ENCODE measurements at regions not wholly inside any gene's neighbourhood (a gene's known extent, or its start where the extent isn't known, plus 50 kb on each side); places are given as distances from the start of the nearest gene placed in this dataset.

- Histone ChIP-seq H3K79me2 (ENCODE audit: insufficient read depth) (no peaks in the 10 kb centered on the region), H3K4me3 (no peak overlapping the region), H3K4me1 (ENCODE audit: insufficient read depth) (no peaks in the 10 kb centered on the region), H3K9ac (no peak overlapping the region), H3K27ac (no peak overlapping the region), H2AFZ (no peak overlapping the region), H3K9me2 (ENCODE audit: insufficient read depth) (no peaks in the 10 kb centered on the region), H3K27me3 (replicated peaks; ENCODE audit: insufficient read depth) (peaks cover 24% of the 10 kb centered on the region), H3F3A (ENCODE audit: insufficient read depth) (no peaks in the 10 kb centered on the region), H3K4me2 (ENCODE audit: unreplicated experiment) (no peak overlapping the region), H4K20me1 (ENCODE audit: insufficient read depth) (no peaks in the 10 kb centered on the region), H3K36me3 (ENCODE audit: low read depth) (no peaks in the 10 kb centered on the region), H3K9me3 (ENCODE audit: low read depth) (no peaks in the 10 kb centered on the region)
- TF ChIP-seq EZH2 (IDR thresholded peaks at IDR 0.05; ENCODE audit: insufficient read depth, poor library complexity, severe bottlenecking) (no peak), EZH2phosphoT487 (IDR thresholded peaks at IDR 0.05; ENCODE audit: insufficient read depth, low read depth) (no peak)
- 13 to 15% methylated on average over 1 to 2 of the region's 2 CpGs for whole genome bisulfite sequencing, 2 experiments (ENCODE audit: low coverage in 1 of 2, low lambda C conversion rate in 2 of 2, missing lambda C conversion rate in 2 of 2)
- in situ Hi-C loops (cut with MboI), result no loop called here
- DNase-seq, result no peak
Measured at GRCh38 chr1:222307621-222308020, 240.3 kb downstream of the HHIPL2 start.

DNA sequence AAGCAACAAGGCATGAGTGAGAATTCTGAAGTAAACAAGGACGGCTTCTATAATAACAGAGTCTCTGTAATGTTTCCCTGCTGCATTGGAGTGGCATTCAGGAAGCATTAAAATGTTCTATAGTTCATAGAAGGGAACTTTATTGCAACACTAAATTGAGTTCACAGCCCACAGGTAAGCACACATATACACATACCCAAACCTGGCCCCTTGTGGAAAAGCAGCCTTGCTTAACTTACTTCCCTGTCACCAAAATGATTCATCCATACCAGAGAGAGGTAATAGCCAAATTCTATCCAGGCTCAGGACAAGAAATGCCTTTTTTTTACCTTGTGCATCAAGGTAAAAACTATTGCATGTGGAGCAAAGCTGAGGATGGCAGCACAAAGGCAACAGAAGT is 241.4 kb downstream of the HHIPL2 start:
- TF ChIP-seq EZH2phosphoT487 (IDR thresholded peaks at IDR 0.05; ENCODE audit: insufficient read depth, low read depth), result no peak
- no peak for TF ChIP-seq EZH2 (IDR thresholded peaks at IDR 0.05; ENCODE audit: insufficient read depth, poor library complexity, severe bottlenecking)
- H2AFZ ChIP-seq, result no peak overlapping the region
- in situ Hi-C loops (cut with MboI), result no loop called here
- H4K20me1 ChIP-seq (ENCODE audit: insufficient read depth), result no peaks in the 10 kb centered on the region
- no peaks in the 10 kb centered on the region for H3K79me2 ChIP-seq (ENCODE audit: insufficient read depth)
- WGBS, 2 experiments (ENCODE audit: low coverage in 1 of 2, low lambda C conversion rate in 2 of 2, missing lambda C conversion rate in 2 of 2), result 35 to 47% methylated on average over 1 of the region's 1 CpG
- H3K9ac ChIP-seq, result no peak overlapping the region
- no peaks in the 10 kb centered on the region for H3K4me1 ChIP-seq (ENCODE audit: insufficient read depth)
- H3K9me2 ChIP-seq (ENCODE audit: insufficient read depth), result no peaks in the 10 kb centered on the region
- no peak for DNase-seq
- H3K9me3 ChIP-seq (ENCODE audit: low read depth), result no peaks in the 10 kb centered on the region
- H3K4me3 ChIP-seq, result no peak overlapping the region
- H3K4me2 ChIP-seq (ENCODE audit: unreplicated experiment), result no peak overlapping the region
- no peaks in the 10 kb centered on the region for H3K36me3 ChIP-seq (ENCODE audit: low read depth)
- no peak overlapping the region for H3K27ac ChIP-seq
- H3K27me3 ChIP-seq (replicated peaks; ENCODE audit: insufficient read depth), result peaks cover 28% of the 10 kb centered on the region
- H3F3A ChIP-seq (ENCODE audit: insufficient read depth), result no peaks in the 10 kb centered on the region

- no peaks in the 10 kb centered on the region for H3K9me3 ChIP-seq (ENCODE audit: low read depth)
- no peaks in the 10 kb centered on the region for H3K4me1 ChIP-seq (ENCODE audit: insufficient read depth)
- H3K36me3 ChIP-seq (ENCODE audit: low read depth), result no peaks in the 10 kb centered on the region
- H4K20me1 ChIP-seq (ENCODE audit: insufficient read depth), result no peaks in the 10 kb centered on the region
- no peaks in the 10 kb centered on the region for H3F3A ChIP-seq (ENCODE audit: insufficient read depth)
- in situ Hi-C loops (cut with MboI), result no loop called here
- H2AFZ ChIP-seq, result no peak overlapping the region
- H3K27ac ChIP-seq, result no peak overlapping the region
- DNase-seq, result no peak
- H3K9ac ChIP-seq, result no peak overlapping the region
- no peak overlapping the region for H3K4me2 ChIP-seq (ENCODE audit: unreplicated experiment)
- no peaks in the 10 kb centered on the region for H3K9me2 ChIP-seq (ENCODE audit: insufficient read depth)
- no peak overlapping the region for H3K4me3 ChIP-seq
- no peaks in the 10 kb centered on the region for H3K79me2 ChIP-seq (ENCODE audit: insufficient read depth)
- H3K27me3 ChIP-seq (replicated peaks; ENCODE audit: insufficient read depth), result peaks cover 28% of the 10 kb centered on the region
- TF ChIP-seq EZH2 (IDR thresholded peaks at IDR 0.05; ENCODE audit: insufficient read depth, poor library complexity, severe bottlenecking) (no peak), EZH2phosphoT487 (IDR thresholded peaks at IDR 0.05; ENCODE audit: insufficient read depth, low read depth) (no peak)
Measured at GRCh38 chr1:222306011-222306410, 241.9 kb downstream of the HHIPL2 start.

- H3K9me2 ChIP-seq (ENCODE audit: insufficient read depth), result no peaks in the 10 kb centered on the region
- no peak overlapping the region for H3K4me3 ChIP-seq
- no peaks in the 10 kb centered on the region for H3K4me1 ChIP-seq (ENCODE audit: insufficient read depth)
- peaks cover 28% of the 10 kb centered on the region for H3K27me3 ChIP-seq (replicated peaks; ENCODE audit: insufficient read depth)
- TF ChIP-seq EZH2phosphoT487 (IDR thresholded peaks at IDR 0.05; ENCODE audit: insufficient read depth, low read depth) (no peak), EZH2 (IDR thresholded peaks at IDR 0.05; ENCODE audit: insufficient read depth, poor library complexity, severe bottlenecking) (no peak)
- H4K20me1 ChIP-seq (ENCODE audit: insufficient read depth), result no peaks in the 10 kb centered on the region
- in situ Hi-C loops (cut with MboI), result no loop called here
- no peak overlapping the region for H3K27ac ChIP-seq
- 32 to 35% methylated on average over 2 of the region's 2 CpGs for WGBS, 2 experiments (ENCODE audit: low coverage in 1 of 2, low lambda C conversion rate in 2 of 2, missing lambda C conversion rate in 2 of 2)
- H3F3A ChIP-seq (ENCODE audit: insufficient read depth), result no peaks in the 10 kb centered on the region
- no peaks in the 10 kb centered on the region for H3K36me3 ChIP-seq (ENCODE audit: low read depth)
- H3K4me2 ChIP-seq (ENCODE audit: unreplicated experiment), result no peak overlapping the region
- no peaks in the 10 kb centered on the region for H3K9me3 ChIP-seq (ENCODE audit: low read depth)
- H2AFZ ChIP-seq, result no peak overlapping the region
- no peak overlapping the region for H3K9ac ChIP-seq
- H3K79me2 ChIP-seq (ENCODE audit: insufficient read depth), result no peaks in the 10 kb centered on the region
- DNase-seq, result no peak
Measured at GRCh38 chr1:222301652-222302051, 246.3 kb downstream of the HHIPL2 start.

DNA sequence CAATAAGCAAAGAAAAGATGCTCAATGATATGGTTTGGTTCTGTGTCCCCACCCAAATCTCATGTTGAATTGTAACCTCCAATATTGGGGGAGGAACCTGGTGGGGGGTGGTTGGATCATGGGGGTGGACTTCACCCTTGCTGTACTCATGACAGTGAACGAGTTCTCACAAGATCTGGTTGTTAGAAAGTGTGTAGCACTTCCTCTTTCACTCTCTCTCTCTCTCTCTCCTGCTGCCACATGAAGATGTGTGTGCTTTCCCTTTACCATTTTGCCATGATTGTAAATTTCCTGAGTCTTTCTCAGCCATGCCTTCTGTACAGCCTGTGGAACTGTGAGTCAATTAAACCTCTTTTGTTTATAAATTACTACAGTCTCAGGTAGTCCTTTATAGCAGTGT is 248.4 kb downstream of the HHIPL2 start:
- Histone ChIP-seq H3K9me2 (ENCODE audit: insufficient read depth) (no peaks in the 10 kb centered on the region), H3K4me3 (no peak overlapping the region), H3F3A (ENCODE audit: insufficient read depth) (no peaks in the 10 kb centered on the region), H3K9me3 (ENCODE audit: low read depth) (no peaks in the 10 kb centered on the region), H3K4me1 (ENCODE audit: insufficient read depth) (no peaks in the 10 kb centered on the region), H3K27ac (no peak overlapping the region), H3K9ac (no peak overlapping the region), H3K79me2 (ENCODE audit: insufficient read depth) (no peaks in the 10 kb centered on the region), H3K36me3 (ENCODE audit: low read depth) (no peaks in the 10 kb centered on the region), H3K27me3 (replicated peaks; ENCODE audit: insufficient read depth) (peaks cover 22% of the 10 kb centered on the region), H2AFZ (no peak overlapping the region), H3K4me2 (ENCODE audit: unreplicated experiment) (no peak overlapping the region), H4K20me1 (ENCODE audit: insufficient read depth) (no peaks in the 10 kb centered on the region)
- TF ChIP-seq EZH2phosphoT487 (IDR thresholded peaks at IDR 0.05; ENCODE audit: insufficient read depth, low read depth), result no peak
- TF ChIP-seq EZH2 (IDR thresholded peaks at IDR 0.05; ENCODE audit: insufficient read depth, poor library complexity, severe bottlenecking), result no peak
- in situ Hi-C loops (cut with MboI), result no loop called here
- 14 to 25% methylated on average over 1 of the region's 1 CpG for WGBS, 2 experiments (ENCODE audit: low coverage in 1 of 2, low lambda C conversion rate in 2 of 2, missing lambda C conversion rate in 2 of 2)
- DNase-seq, result no peak

All from GM23248 (cell line).